22Rv1 (cell line): ENCODE measurements at regions not wholly inside any gene's neighbourhood (a gene's known extent, or its start where the extent isn't known, plus 50 kb on each side); places are given as distances from the start of the nearest gene placed in this dataset.

Source experiments
- ZFX ChIP-seq: fragments of 450-650 bp; IDR thresholded peaks from 2 replicates; pipeline ENCODE4 v1.6.1; 2017; ENCODE audit warnings: antibody characterized with exemption, borderline replicate concordance
- TF ChIP-seq, protein P1 (sequence below): fragments of 450-650 bp; IDR thresholded peaks from 2 replicates; pipeline ENCODE4 v1.5.1; 2017; ENCODE audit warnings: mild to moderate bottlenecking

DNA sequence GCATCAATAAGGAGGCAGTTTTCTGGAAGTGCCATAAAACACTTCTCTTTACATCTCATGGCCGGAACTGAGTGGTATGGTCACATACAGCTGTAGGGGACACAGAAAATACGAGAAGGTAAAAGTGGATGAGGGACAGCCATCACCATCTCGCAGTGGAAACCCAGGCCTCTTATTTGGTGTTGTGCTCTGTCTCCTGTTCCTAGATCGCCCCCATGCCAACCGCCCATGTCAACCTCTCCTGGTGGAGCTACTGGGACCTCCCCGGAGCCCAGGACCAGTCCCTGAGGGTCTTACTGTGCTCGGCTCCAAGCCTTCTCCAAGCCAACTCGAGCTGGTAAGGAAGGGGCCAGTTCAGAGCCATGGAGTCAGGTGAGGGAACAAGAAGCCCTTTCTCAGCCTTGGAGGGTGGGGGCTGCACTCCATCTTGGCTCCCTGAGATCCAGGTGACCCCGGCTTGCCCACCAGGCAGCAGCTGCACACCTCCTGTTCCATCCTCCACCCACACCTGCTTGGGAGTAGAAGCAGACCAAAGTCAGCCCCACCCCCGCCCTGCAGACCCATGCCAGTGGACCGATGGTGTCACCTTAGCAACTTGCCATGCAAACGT lies 149.0 kb upstream of the CST7 start:
- TF ChIP-seq, protein P1, sequence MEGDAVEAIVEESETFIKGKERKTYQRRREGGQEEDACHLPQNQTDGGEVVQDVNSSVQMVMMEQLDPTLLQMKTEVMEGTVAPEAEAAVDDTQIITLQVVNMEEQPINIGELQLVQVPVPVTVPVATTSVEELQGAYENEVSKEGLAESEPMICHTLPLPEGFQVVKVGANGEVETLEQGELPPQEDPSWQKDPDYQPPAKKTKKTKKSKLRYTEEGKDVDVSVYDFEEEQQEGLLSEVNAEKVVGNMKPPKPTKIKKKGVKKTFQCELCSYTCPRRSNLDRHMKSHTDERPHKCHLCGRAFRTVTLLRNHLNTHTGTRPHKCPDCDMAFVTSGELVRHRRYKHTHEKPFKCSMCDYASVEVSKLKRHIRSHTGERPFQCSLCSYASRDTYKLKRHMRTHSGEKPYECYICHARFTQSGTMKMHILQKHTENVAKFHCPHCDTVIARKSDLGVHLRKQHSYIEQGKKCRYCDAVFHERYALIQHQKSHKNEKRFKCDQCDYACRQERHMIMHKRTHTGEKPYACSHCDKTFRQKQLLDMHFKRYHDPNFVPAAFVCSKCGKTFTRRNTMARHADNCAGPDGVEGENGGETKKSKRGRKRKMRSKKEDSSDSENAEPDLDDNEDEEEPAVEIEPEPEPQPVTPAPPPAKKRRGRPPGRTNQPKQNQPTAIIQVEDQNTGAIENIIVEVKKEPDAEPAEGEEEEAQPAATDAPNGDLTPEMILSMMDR = no peak
- TF ChIP-seq ZFX = no peak
